OCI-LY3 (cell line): ENCODE measurements at regions not wholly inside any gene's neighbourhood (a gene's known extent, or its start where the extent isn't known, plus 50 kb on each side); places are given as distances from the start of the nearest gene placed in this dataset.

ENCODE experiments used
- H2AFZ ChIP-seq: fragments of 200-600, 300-600 bp; shearing (Covaris generic); 2 replicates; pipeline ENCODE4 v1.6.0; 2014; ENCODE audit warnings: antibody characterized with exemption, low read depth, low read length
- H3K27ac ChIP-seq: fragments of 200-600, 300-600 bp; sonication (generic); 2 replicates; pipeline ENCODE4 v1.5.1; 2014; ENCODE audit warnings: mild to moderate bottlenecking, low read length, moderate library complexity, mixed read lengths
- H3K27me3 ChIP-seq: fragments of 200-600, 300-600 bp; sonication (generic); 2 replicates; pipeline ENCODE4 v1.6.1; 2014; ENCODE audit warnings: low read depth, low read length, mixed read lengths
- H3K36me3 ChIP-seq: fragments of 200-600, 300-600 bp; sonication (generic); replicated peaks from 2 replicates; pipeline ENCODE3; 2014; ENCODE audit warnings: low read depth, low read length, mixed read lengths
- H3K4me1 ChIP-seq: fragments of 300-600, 200-600 bp; sonication (generic); 2 replicates; pipeline ENCODE4 v1.6.1; 2014; ENCODE audit warnings: low read length, mixed read lengths
- H3K4me2 ChIP-seq: fragments of 200-600, 300-600 bp; sonication (generic); 2 replicates; pipeline ENCODE4 v1.6.1; 2014; ENCODE audit warnings: low read length, mixed read lengths
- H3K4me3 ChIP-seq: fragments of 300-600, 200-600 bp; sonication (generic); 2 replicates; pipeline ENCODE4 v1.5.1; 2014; ENCODE audit warnings: antibody characterized with exemption, mild to moderate bottlenecking, low read length, moderate library complexity
- H3K79me2 ChIP-seq: fragments of 300-600, 200-600 bp; shearing (Covaris generic); 2 replicates; pipeline ENCODE4 v1.6.1; 2014; ENCODE audit warnings: mild to moderate bottlenecking, low read length, mixed read lengths
- H3K9ac ChIP-seq: fragments of 300-600, 200-600 bp; shearing (Covaris generic); 2 replicates; pipeline ENCODE4 v1.6.0; 2014; ENCODE audit warnings: mild to moderate bottlenecking, low read length, moderate library complexity
- H3K9me3 ChIP-seq: fragments of 200-600, 300-600 bp; shearing (Covaris generic); 2 replicates; pipeline ENCODE4 v1.6.1; 2014; ENCODE audit warnings: low read length, mixed read lengths; ENCODE audit not compliant: insufficient read depth
- H4K20me1 ChIP-seq: fragments of 200-600, 300-600 bp; sonication (generic); 2 replicates; pipeline ENCODE4 v1.6.1; 2016; ENCODE audit warnings: low read length, mixed read lengths; ENCODE audit not compliant: insufficient read depth
- CTCF ChIP-seq: fragments of 200-600, 300-600 bp; sonication (generic); IDR thresholded peaks from 2 replicates; pipeline ENCODE4 v1.5.1; 2014; ENCODE audit warnings: antibody characterized with exemption, low read length, low read depth
- EZH2phosphoT487 ChIP-seq: fragments of 200-600 bp; shearing (Covaris generic); IDR thresholded peaks from 2 replicates; pipeline ENCODE4 v1.6.1; 2018; ENCODE audit warnings: antibody characterized with exemption, mixed run types, low read depth

- no peaks in the 10 kb centered on the region for H3K36me3 ChIP-seq
- no peaks in the 10 kb centered on the region for H3K27me3 ChIP-seq
- H4K20me1 ChIP-seq, result no peaks in the 10 kb centered on the region
- no peak overlapping the region for H3K9ac ChIP-seq
- peak overlapping the region; percentile 40 for H3K4me2 ChIP-seq
- H2AFZ ChIP-seq, result no peak overlapping the region
- peaks cover 16% of the 10 kb centered on the region for H3K4me1 ChIP-seq
- H3K27ac ChIP-seq, result no peak overlapping the region
- H3K79me2 ChIP-seq, result no peaks in the 10 kb centered on the region
- H3K4me3 ChIP-seq, result no peak overlapping the region
- no peaks in the 10 kb centered on the region for H3K9me3 ChIP-seq
- TF ChIP-seq EZH2phosphoT487 (no peak), CTCF (no peak)
Measured at GRCh38 chr1:87812871-87813577, 484.3 kb downstream of the LMO4 start.

- Histone ChIP-seq H3K9me3 (no peaks in the 10 kb centered on the region), H3K4me2 (no peak overlapping the region), H3K36me3 (no peaks in the 10 kb centered on the region), H2AFZ (no peak overlapping the region), H3K4me3 (no peak overlapping the region), H4K20me1 (no peaks in the 10 kb centered on the region), H3K4me1 (peaks cover 16% of the 10 kb centered on the region), H3K27me3 (no peaks in the 10 kb centered on the region), H3K79me2 (no peaks in the 10 kb centered on the region), H3K27ac (no peak overlapping the region), H3K9ac (no peak overlapping the region)
- TF ChIP-seq EZH2phosphoT487, result no peak
- no peak for TF ChIP-seq CTCF
Measured at GRCh38 chr1:87814573-87814972, 485.9 kb downstream of the LMO4 start.

- H3K4me3 ChIP-seq, result no peak overlapping the region
- no peak overlapping the region for H3K4me2 ChIP-seq
- peaks cover 16% of the 10 kb centered on the region for H3K4me1 ChIP-seq
- H3K27me3 ChIP-seq, result no peaks in the 10 kb centered on the region
- H3K9me3 ChIP-seq, result no peaks in the 10 kb centered on the region
- no peaks in the 10 kb centered on the region for H4K20me1 ChIP-seq
- no peak overlapping the region for H3K9ac ChIP-seq
- H3K27ac ChIP-seq, result no peak overlapping the region
- no peak overlapping the region for H2AFZ ChIP-seq
- no peaks in the 10 kb centered on the region for H3K79me2 ChIP-seq
- TF ChIP-seq EZH2phosphoT487 (no peak), CTCF (no peak)
- no peaks in the 10 kb centered on the region for H3K36me3 ChIP-seq
Measured at GRCh38 chr1:87816646-87817045, 488.0 kb downstream of the LMO4 start.

GRCh38 chr1:87820668-87821334, 492.1 kb downstream of the LMO4 start:
- no peak overlapping the region for H3K4me3 ChIP-seq
- no peak for TF ChIP-seq EZH2phosphoT487
- TF ChIP-seq CTCF, result no peak
- H3K27me3 ChIP-seq, result no peaks in the 10 kb centered on the region
- no peak overlapping the region for H3K27ac ChIP-seq
- no peak overlapping the region for H2AFZ ChIP-seq
- H3K9me3 ChIP-seq, result no peaks in the 10 kb centered on the region
- H3K4me2 ChIP-seq, result no peak overlapping the region
- H3K4me1 ChIP-seq, result no peaks in the 10 kb centered on the region
- H3K36me3 ChIP-seq, result no peaks in the 10 kb centered on the region
- H4K20me1 ChIP-seq, result no peaks in the 10 kb centered on the region
- H3K79me2 ChIP-seq, result no peaks in the 10 kb centered on the region
- no peak overlapping the region for H3K9ac ChIP-seq
